ENCODE measurements at regions not wholly inside any gene's neighbourhood (a gene's known extent, or its start where the extent isn't known, plus 50 kb on each side); places are given as distances from the start of the nearest gene placed in this dataset.
"Not testable (repeated sequence)": the region's sequence is repeated elsewhere in the genome, so short reads cannot be mapped to it uniquely, and the experiment has no call there.

DNA sequence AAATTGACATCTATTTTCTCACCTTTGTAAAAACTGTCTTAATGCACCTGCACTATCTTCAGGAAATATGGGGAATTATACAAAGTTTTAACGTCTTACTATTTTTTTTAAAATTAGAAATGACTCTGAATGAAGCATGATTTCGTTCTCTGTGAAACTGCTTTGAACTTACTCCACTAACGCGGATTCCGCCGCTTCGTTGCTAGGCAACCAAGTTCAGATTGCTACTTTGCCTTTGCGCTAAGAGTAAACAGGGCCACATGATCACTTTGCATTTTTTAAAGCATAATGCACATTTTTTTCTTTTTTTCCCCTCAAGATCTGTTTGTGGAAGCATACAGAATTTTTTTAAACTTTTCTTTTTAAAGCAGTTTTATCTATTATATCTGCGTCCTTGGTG lies 690.5 kb downstream of the BRINP3 start:
- DNase-seq = peak in 1 of 2 donors; percentile 10

GRCh38 chr1:189790335-189790734 lies 687.3 kb downstream of the BRINP3 start:
- Histone ChIP-seq H3K9me3 (ENCODE audit: control insufficient read depth, low read depth, low read length) (no peaks in the 10 kb centered on the region), H3K27ac (ENCODE audit: low read length) (no peak overlapping the region), H3K4me1 (ENCODE audit: control insufficient read depth, insufficient read depth, low read length) (no peaks in the 10 kb centered on the region), H3K36me3 (ENCODE audit: control insufficient read depth, insufficient read depth, low read length) (no peaks in the 10 kb centered on the region), H3K27me3 (ENCODE audit: control insufficient read depth, insufficient read depth, low read length) (no peaks in the 10 kb centered on the region), H3K4me3 (ENCODE audit: low read length) (no peak overlapping the region)
- DNase-seq = no peak
- 100% methylated on average over 2 of the region's 2 CpGs for WGBS (ENCODE audit: insufficient coverage, low lambda C conversion rate)

More for the DNA sequence above, 690.5 kb downstream of the BRINP3 start:
- WGBS (ENCODE audit: insufficient coverage, low lambda C conversion rate) = 88% methylated on average over 2 of the region's 9 CpGs
- H3K36me3 ChIP-seq (ENCODE audit: control insufficient read depth, insufficient read depth, low read length) = no peaks in the 10 kb centered on the region
- H3K27ac ChIP-seq (ENCODE audit: low read length) = no peak overlapping the region
- no peaks in the 10 kb centered on the region for H3K9me3 ChIP-seq (ENCODE audit: control insufficient read depth, low read depth, low read length)
- H3K4me3 ChIP-seq (ENCODE audit: low read length) = no peak overlapping the region
- H3K4me1 ChIP-seq (ENCODE audit: control insufficient read depth, insufficient read depth, low read length) = no peaks in the 10 kb centered on the region
- no peaks in the 10 kb centered on the region for H3K27me3 ChIP-seq (ENCODE audit: control insufficient read depth, insufficient read depth, low read length)

- Histone ChIP-seq H3K27me3 (ENCODE audit: control insufficient read depth, insufficient read depth, low read length) (no peaks in the 10 kb centered on the region), H3K9me3 (ENCODE audit: control insufficient read depth, low read depth, low read length) (no peaks in the 10 kb centered on the region), H3K27ac (ENCODE audit: low read length) (no peak overlapping the region), H3K36me3 (ENCODE audit: control insufficient read depth, insufficient read depth, low read length) (no peaks in the 10 kb centered on the region), H3K4me3 (ENCODE audit: low read length) (no peak overlapping the region), H3K4me1 (ENCODE audit: control insufficient read depth, insufficient read depth, low read length) (no peaks in the 10 kb centered on the region)
- DNase-seq = no peak
- WGBS (ENCODE audit: insufficient coverage, low lambda C conversion rate) = 0% methylated on average over 1 of the region's 3 CpGs
Measured at GRCh38 chr1:189803364-189803763, 674.3 kb downstream of the BRINP3 start.

DNA sequence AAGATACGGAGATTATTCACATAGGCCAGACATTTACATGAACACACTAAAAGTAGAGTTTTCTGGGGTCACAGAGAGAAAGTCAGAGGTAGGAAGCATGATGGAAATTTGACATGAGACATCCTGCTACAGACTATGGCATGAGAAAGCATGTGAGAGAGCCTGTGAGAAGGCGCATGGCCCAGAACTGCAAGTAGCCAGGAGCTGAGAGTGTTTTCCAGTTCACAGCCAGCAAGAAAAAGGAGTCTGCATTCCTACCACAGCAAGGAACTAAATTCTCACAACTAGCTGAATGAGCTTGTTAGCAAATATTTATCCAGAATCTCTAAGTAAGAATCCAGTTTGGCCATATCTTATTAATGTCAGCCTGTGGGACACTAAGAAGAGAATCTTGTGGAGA lies 673.3 kb downstream of the BRINP3 start:
- no peaks in the 10 kb centered on the region for H3K36me3 ChIP-seq (ENCODE audit: control insufficient read depth, insufficient read depth, low read length)
- WGBS (ENCODE audit: insufficient coverage, low lambda C conversion rate) = 86% methylated on average over 2 of the region's 2 CpGs
- DNase-seq = no peak
- H3K27ac ChIP-seq (ENCODE audit: low read length) = no peak overlapping the region
- no peak overlapping the region for H3K4me3 ChIP-seq (ENCODE audit: low read length)
- no peaks in the 10 kb centered on the region for H3K9me3 ChIP-seq (ENCODE audit: control insufficient read depth, low read depth, low read length)
- H3K27me3 ChIP-seq (ENCODE audit: control insufficient read depth, insufficient read depth, low read length) = no peaks in the 10 kb centered on the region
- no peaks in the 10 kb centered on the region for H3K4me1 ChIP-seq (ENCODE audit: control insufficient read depth, insufficient read depth, low read length)

- H3K9me3 ChIP-seq (ENCODE audit: control insufficient read depth, low read depth, low read length) = no peaks in the 10 kb centered on the region
- no peak overlapping the region for H3K4me3 ChIP-seq (ENCODE audit: low read length)
- H3K27ac ChIP-seq (ENCODE audit: low read length) = no peak overlapping the region
- no peaks in the 10 kb centered on the region for H3K4me1 ChIP-seq (ENCODE audit: control insufficient read depth, insufficient read depth, low read length)
- WGBS (ENCODE audit: insufficient coverage, low lambda C conversion rate) = 79% methylated on average over 3 of the region's 3 CpGs
- H3K36me3 ChIP-seq (ENCODE audit: control insufficient read depth, insufficient read depth, low read length) = no peaks in the 10 kb centered on the region
- no peak for DNase-seq
- no peaks in the 10 kb centered on the region for H3K27me3 ChIP-seq (ENCODE audit: control insufficient read depth, insufficient read depth, low read length)
Measured at GRCh38 chr1:189805735-189806134, 671.9 kb downstream of the BRINP3 start.

- DNase-seq; H3K4me1 ChIP-seq (ENCODE audit: control insufficient read depth, insufficient read depth, low read length); H3K36me3 ChIP-seq (ENCODE audit: control insufficient read depth, insufficient read depth, low read length); H3K4me3 ChIP-seq (ENCODE audit: low read length); H3K9me3 ChIP-seq (ENCODE audit: control insufficient read depth, low read depth, low read length); H3K27ac ChIP-seq (ENCODE audit: low read length); H3K27me3 ChIP-seq (ENCODE audit: control insufficient read depth, insufficient read depth, low read length): not testable (repeated sequence)
- WGBS (ENCODE audit: insufficient coverage, low lambda C conversion rate) = no CpG with 5 or more reads among the region's 10 CpGs
Measured at GRCh38 chr1:189810639-189811038, 667.0 kb downstream of the BRINP3 start.

GRCh38 chr1:189811960-189812359 lies 665.7 kb downstream of the BRINP3 start:
- Histone ChIP-seq H3K9me3 (ENCODE audit: control insufficient read depth, low read depth, low read length) (no peaks in the 10 kb centered on the region), H3K36me3 (ENCODE audit: control insufficient read depth, insufficient read depth, low read length) (no peaks in the 10 kb centered on the region), H3K27ac (ENCODE audit: low read length) (no peak overlapping the region), H3K4me3 (ENCODE audit: low read length) (no peak overlapping the region), H3K4me1 (ENCODE audit: control insufficient read depth, insufficient read depth, low read length) (no peaks in the 10 kb centered on the region), H3K27me3 (ENCODE audit: control insufficient read depth, insufficient read depth, low read length) (no peaks in the 10 kb centered on the region)
- DNase-seq = no peak
- 93% methylated on average over 2 of the region's 2 CpGs for WGBS (ENCODE audit: insufficient coverage, low lambda C conversion rate)

DNA sequence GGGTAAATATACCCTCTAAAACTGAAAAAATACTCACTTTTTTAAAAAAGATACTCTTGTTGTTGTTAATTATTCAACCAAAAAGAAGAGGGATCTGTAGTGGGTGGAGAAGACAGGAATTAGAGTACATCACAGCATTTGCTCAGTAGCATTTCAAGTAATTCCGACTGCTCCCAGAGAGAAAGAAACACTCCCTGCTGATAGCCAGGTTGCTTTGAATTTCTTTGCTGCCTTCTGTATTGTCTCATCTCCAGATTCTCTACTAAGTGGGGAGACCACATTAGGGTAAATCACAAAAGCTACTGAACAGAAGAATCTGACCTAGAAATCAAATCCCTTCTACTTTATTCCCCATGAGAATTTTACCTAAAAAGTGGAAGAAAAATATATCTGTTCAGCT lies 661.1 kb downstream of the BRINP3 start:
- no CpG with 5 or more reads among the region's 1 CpG for whole genome bisulfite sequencing (ENCODE audit: insufficient coverage, low lambda C conversion rate)
- no peak overlapping the region for H3K4me3 ChIP-seq (ENCODE audit: low read length)
- no peak for DNase-seq
- H3K27ac ChIP-seq (ENCODE audit: low read length) = no peak overlapping the region
- no peaks in the 10 kb centered on the region for H3K36me3 ChIP-seq (ENCODE audit: control insufficient read depth, insufficient read depth, low read length)
- H3K9me3 ChIP-seq (ENCODE audit: control insufficient read depth, low read depth, low read length) = no peaks in the 10 kb centered on the region
- H3K4me1 ChIP-seq (ENCODE audit: control insufficient read depth, insufficient read depth, low read length) = no peaks in the 10 kb centered on the region
- no peaks in the 10 kb centered on the region for H3K27me3 ChIP-seq (ENCODE audit: control insufficient read depth, insufficient read depth, low read length)

DNA sequence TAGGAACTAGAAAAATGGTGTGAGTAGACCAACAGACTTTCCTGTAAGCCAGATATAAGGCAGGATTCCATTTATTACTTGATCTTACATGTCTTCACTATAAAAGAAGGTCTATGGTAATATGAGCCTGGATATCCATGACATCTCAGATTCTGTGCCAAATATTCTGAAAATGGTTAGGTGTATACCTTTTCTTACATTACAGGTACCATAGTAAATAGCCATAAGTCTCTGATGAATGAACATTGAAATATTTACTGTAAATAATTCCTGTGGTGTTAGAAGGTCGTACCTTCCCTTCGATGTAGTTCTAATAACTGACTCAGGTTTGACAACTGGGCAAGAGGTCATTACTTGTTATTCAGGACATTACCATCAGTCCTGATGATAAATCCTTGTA lies 657.9 kb downstream of the BRINP3 start:
- H3K27me3 ChIP-seq (ENCODE audit: control insufficient read depth, insufficient read depth, low read length) = no peaks in the 10 kb centered on the region
- H3K36me3 ChIP-seq (ENCODE audit: control insufficient read depth, insufficient read depth, low read length) = no peaks in the 10 kb centered on the region
- no peaks in the 10 kb centered on the region for H3K4me1 ChIP-seq (ENCODE audit: control insufficient read depth, insufficient read depth, low read length)
- WGBS (ENCODE audit: insufficient coverage, low lambda C conversion rate) = 100% methylated on average over 1 of the region's 2 CpGs
- DNase-seq = no peak
- no peak overlapping the region for H3K27ac ChIP-seq (ENCODE audit: low read length)
- H3K4me3 ChIP-seq (ENCODE audit: low read length) = no peak overlapping the region
- no peaks in the 10 kb centered on the region for H3K9me3 ChIP-seq (ENCODE audit: control insufficient read depth, low read depth, low read length)

- no peaks in the 10 kb centered on the region for H3K9me3 ChIP-seq (ENCODE audit: control insufficient read depth, low read depth, low read length)
- no peak overlapping the region for H3K27ac ChIP-seq (ENCODE audit: low read length)
- no peak overlapping the region for H3K4me3 ChIP-seq (ENCODE audit: low read length)
- H3K36me3 ChIP-seq (ENCODE audit: control insufficient read depth, insufficient read depth, low read length) = no peaks in the 10 kb centered on the region
- no peak for DNase-seq
- H3K27me3 ChIP-seq (ENCODE audit: control insufficient read depth, insufficient read depth, low read length) = no peaks in the 10 kb centered on the region
- WGBS (ENCODE audit: insufficient coverage, low lambda C conversion rate) = 0% methylated on average over 1 of the region's 1 CpG
- no peaks in the 10 kb centered on the region for H3K4me1 ChIP-seq (ENCODE audit: control insufficient read depth, insufficient read depth, low read length)
Measured at GRCh38 chr1:189821833-189822232, 655.8 kb downstream of the BRINP3 start.

DNA sequence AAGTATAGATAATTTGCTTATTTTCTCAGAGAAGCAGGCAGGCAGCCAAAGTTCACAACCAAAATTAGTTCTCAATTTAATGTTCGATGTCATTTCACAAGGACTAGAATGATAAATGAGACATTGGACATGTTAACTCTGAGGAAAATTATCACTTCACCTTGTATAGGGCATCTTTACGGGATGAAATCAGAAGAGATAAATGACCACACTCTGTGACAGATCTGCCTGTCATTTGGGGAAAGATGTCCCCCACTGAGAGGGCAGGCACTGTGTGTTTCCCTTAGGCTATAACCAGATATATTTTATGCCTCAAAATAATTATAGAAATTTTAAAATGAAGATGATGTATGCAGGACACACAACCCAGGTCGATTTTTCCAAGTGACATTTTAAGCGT lies 642.9 kb downstream of the BRINP3 start:
- Histone ChIP-seq H3K27me3 (ENCODE audit: control insufficient read depth, insufficient read depth, low read length) (no peaks in the 10 kb centered on the region), H3K4me3 (ENCODE audit: low read length) (no peak overlapping the region), H3K36me3 (ENCODE audit: control insufficient read depth, insufficient read depth, low read length) (no peaks in the 10 kb centered on the region), H3K9me3 (ENCODE audit: control insufficient read depth, low read depth, low read length) (no peaks in the 10 kb centered on the region), H3K4me1 (ENCODE audit: control insufficient read depth, insufficient read depth, low read length) (no peaks in the 10 kb centered on the region), H3K27ac (ENCODE audit: low read length) (no peak overlapping the region)
- 89% methylated on average over 2 of the region's 4 CpGs for WGBS (ENCODE audit: insufficient coverage, low lambda C conversion rate)
- DNase-seq = no peak
